C4-2B (cell line): ENCODE measurements at regions not wholly inside any gene's neighbourhood (a gene's known extent, or its start where the extent isn't known, plus 50 kb on each side); places are given as distances from the start of the nearest gene placed in this dataset.

Source experiments
- H3K27ac ChIP-seq: fragments of 450-650 bp; 2 replicates; pipeline ENCODE4 v1.5.1; 2017
- ZFX ChIP-seq: fragments of 450-650 bp; IDR thresholded peaks from 2 replicates; pipeline ENCODE4 v1.6.1; 2017
- TF ChIP-seq, protein P1 (sequence below): fragments of 450-650 bp; conservative IDR thresholded peaks from 2 replicates; pipeline ENCODE4 v1.5.1; 2017; ENCODE audit warnings: mild to moderate bottlenecking

DNA sequence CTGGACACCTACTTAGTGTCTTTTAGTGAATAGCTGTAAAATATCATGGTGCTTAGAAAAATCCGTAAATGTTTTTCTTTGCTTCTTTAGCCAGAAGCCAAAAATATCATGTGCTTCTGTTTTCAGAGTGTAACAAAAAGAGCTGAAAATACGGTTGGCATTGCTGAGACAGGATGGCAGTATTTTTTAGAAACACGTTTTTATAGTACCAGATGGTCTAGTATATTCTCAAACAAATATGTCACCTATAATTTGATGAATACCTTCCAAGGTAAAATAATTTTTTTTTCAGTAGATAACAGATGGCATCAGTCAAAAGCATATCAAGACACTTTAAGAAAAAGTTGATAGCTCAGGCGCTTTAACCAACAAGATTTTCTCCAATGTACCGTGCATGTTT, 326.6 kb downstream of the PHF14 start:
- TF ChIP-seq ZFX, result no peak
- TF ChIP-seq, protein P1, sequence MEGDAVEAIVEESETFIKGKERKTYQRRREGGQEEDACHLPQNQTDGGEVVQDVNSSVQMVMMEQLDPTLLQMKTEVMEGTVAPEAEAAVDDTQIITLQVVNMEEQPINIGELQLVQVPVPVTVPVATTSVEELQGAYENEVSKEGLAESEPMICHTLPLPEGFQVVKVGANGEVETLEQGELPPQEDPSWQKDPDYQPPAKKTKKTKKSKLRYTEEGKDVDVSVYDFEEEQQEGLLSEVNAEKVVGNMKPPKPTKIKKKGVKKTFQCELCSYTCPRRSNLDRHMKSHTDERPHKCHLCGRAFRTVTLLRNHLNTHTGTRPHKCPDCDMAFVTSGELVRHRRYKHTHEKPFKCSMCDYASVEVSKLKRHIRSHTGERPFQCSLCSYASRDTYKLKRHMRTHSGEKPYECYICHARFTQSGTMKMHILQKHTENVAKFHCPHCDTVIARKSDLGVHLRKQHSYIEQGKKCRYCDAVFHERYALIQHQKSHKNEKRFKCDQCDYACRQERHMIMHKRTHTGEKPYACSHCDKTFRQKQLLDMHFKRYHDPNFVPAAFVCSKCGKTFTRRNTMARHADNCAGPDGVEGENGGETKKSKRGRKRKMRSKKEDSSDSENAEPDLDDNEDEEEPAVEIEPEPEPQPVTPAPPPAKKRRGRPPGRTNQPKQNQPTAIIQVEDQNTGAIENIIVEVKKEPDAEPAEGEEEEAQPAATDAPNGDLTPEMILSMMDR, result no peak
- H3K27ac ChIP-seq, result no peak overlapping the region

DNA sequence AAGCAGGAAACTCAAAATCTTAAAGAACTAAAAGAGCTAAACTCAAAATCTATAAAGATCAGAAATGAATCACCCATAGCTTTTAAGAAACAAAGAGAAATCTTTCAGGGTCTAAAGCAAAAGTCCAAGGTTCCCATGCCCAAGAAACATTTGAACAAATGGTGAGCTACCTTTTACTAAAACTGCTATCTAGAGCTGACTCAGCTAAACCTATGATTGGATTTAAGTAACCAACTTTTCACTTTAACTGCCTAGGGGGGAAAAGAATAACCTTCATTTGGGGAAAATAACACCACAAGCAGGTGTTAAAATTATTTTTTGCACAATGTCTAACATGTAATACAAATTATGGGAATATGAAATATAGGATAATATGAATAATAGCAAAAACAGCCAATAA, 328.4 kb downstream of the PHF14 start:
- H3K27ac ChIP-seq, result no peak overlapping the region
- no peak for TF ChIP-seq ZFX
- TF ChIP-seq, protein P1, result no peak

DNA sequence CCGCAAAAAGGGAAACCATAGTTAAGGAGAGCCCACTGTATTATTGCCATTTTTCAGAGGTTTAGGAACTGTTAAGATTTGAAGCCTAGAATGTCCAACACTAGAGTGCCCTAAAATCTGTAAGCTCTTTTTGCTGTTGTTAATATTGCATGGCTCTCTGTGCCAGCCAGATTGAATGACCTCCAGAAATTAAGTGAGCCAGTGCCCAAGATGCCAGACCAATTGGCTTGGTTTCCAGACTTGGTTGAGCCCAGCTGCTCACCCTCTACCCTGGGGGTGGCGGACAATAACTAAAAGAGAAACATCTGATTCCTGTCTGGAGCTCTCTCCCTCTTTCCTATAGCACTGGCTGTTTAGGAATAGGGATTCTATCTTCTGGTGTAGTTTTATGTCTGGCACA, 340.1 kb downstream of the PHF14 start:
- TF ChIP-seq, protein P1, result no peak
- no peak for TF ChIP-seq ZFX
- no peak overlapping the region for H3K27ac ChIP-seq

DNA sequence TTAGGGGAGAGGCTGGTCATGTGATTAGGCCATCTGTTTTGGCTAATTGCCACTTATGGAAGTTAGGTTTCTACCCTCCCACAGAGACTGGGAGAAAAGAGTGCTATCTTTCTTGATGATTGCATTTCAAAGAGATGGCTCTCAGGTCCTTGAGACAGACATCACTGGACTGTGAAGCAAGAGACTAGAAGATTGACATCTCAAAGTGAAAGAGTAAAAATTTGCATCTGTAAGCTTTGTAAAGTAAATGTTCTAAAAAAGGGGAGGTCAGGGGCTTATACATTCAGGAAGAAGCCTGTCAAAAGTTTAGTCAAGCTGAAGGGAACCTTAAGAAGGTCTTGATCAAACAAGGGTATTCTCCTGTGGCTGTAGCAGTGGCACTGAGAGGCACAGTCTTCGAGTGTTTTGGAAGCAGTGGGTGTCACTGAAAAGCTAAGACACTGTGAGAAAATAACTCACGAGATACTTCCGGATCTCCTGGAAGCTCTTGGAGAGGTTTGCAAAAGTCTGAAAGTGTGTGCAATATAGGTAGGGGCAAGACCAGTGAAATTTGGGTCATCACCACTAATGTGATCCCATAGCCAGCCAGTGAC, 342.1 kb downstream of the PHF14 start:
- TF ChIP-seq, protein P1, result no peak
- TF ChIP-seq ZFX, result no peak
- no peak overlapping the region for H3K27ac ChIP-seq

DNA sequence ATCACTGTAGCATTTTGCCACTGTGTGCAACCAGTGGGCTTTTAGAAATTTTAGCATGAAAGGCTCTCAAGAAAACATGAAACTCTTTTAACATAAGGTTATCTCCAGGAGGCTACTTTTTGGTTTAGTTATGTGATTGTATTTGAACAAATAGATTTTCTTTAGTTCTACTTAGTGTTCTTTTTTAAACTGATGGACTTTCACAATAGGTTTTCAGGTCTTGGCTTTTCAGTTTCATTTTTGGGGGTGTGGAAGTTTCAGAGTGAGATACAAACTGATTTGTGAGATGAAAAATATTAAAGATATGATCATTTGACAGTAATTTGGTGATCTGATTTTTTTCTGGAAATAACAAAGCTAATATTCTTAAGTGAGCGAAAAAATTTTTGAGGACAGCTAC, 344.1 kb downstream of the PHF14 start:
- H3K27ac ChIP-seq, result no peak overlapping the region
- TF ChIP-seq ZFX, result no peak
- TF ChIP-seq, protein P1, result no peak

DNA sequence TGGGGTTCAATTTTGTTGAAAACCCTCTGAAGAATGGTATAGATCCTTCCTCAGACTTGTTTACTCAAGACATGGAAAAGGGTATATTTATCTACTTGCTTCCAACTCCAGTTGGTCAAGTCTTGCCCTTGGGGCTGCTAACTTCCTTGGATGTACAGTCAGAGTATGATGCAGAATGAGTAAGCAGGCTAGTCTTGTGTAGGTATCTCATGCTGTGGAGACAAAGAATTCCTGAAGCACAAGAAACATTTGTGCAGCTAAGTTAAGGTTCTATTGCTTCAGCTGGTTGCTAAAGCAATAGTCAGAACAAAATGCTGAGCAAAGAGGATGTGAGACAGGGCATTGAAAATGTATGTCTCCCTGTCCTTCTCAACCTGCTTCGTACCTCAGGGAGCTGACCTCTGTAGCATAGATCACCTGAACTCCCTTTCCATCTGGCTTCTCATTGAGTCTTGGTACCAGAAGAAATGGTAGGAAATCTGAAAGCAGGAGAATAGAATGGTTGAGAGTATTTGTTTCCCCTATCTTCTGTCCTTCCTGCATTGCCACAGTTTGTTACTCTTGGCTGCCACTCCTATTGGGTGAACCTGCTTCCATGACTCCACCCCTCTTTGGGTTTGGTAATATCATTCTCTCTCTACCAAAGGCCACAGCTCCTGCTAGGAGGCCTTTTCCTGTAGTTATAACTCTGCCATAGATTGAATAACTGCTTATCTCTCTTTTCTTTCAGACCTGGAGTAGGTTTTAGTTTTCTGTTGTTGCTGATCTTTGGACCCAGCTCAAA, 346.0 kb downstream of the PHF14 start:
- H3K27ac ChIP-seq, result no peak overlapping the region
- TF ChIP-seq, protein P1, result no peak
- TF ChIP-seq ZFX, result no peak
